ENCODE measurements at regions not wholly inside any gene's neighbourhood (a gene's known extent, or its start where the extent isn't known, plus 50 kb on each side); places are given as distances from the start of the nearest gene placed in this dataset.
A peak's percentile ranks its signal among the peaks of the same experiment; 100 is the strongest.

DNA sequence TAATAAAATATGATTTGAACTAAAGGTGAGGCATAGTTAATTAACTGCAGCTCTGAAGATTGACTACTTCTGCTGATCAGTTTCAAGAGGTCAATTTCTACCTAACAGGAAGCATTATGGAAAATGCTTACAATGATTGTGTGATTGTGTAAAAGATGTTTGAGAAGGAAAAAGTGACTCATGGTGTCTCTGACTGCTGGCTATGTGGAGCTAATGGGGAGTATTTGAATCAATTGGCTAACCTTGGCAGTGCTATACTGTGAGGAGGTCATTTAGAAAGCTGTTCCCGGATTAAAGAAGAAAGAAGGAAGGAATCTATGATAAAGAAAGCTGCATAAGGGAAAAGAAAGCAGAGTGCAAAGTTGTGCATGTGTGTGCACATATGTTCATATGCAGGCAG is 376.5 kb downstream of the ADGRL2 start:
- DNase-seq (ENCODE audit: low read depth) = peak; percentile 59
- TF ChIP-seq, protein P1, sequence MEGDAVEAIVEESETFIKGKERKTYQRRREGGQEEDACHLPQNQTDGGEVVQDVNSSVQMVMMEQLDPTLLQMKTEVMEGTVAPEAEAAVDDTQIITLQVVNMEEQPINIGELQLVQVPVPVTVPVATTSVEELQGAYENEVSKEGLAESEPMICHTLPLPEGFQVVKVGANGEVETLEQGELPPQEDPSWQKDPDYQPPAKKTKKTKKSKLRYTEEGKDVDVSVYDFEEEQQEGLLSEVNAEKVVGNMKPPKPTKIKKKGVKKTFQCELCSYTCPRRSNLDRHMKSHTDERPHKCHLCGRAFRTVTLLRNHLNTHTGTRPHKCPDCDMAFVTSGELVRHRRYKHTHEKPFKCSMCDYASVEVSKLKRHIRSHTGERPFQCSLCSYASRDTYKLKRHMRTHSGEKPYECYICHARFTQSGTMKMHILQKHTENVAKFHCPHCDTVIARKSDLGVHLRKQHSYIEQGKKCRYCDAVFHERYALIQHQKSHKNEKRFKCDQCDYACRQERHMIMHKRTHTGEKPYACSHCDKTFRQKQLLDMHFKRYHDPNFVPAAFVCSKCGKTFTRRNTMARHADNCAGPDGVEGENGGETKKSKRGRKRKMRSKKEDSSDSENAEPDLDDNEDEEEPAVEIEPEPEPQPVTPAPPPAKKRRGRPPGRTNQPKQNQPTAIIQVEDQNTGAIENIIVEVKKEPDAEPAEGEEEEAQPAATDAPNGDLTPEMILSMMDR (IDR thresholded peaks at IDR 0.05; ENCODE audit: insufficient read depth, low read depth, low read length, missing control alignments) = no peak
- H3K4me3 ChIP-seq (ENCODE audit: low read length) = no peak overlapping the region

DNA sequence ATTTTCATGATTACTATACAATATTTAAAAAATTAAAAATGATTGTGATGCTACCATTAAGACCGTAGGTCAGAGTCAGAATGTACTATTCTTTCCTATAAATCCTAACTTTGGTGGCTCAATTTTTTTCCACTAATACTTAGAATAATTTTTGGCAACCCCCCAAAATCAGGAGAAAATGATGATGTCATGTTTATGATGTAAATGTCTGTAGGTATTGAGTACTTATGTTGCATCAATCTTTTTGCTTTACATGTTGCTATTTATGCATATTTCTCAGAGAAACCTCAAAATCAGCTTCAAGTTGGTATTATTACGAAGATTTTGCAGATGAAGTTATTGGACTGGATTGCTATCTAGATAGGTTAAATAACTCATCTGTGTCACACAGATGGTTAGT is 371.2 kb downstream of the ADGRL2 start:
- TF ChIP-seq, protein P1 (IDR thresholded peaks at IDR 0.05; ENCODE audit: insufficient read depth, low read depth, low read length, missing control alignments) = no peak
- H3K4me3 ChIP-seq (ENCODE audit: low read length) = no peak overlapping the region
- DNase-seq (ENCODE audit: low read depth) = no peak

DNA sequence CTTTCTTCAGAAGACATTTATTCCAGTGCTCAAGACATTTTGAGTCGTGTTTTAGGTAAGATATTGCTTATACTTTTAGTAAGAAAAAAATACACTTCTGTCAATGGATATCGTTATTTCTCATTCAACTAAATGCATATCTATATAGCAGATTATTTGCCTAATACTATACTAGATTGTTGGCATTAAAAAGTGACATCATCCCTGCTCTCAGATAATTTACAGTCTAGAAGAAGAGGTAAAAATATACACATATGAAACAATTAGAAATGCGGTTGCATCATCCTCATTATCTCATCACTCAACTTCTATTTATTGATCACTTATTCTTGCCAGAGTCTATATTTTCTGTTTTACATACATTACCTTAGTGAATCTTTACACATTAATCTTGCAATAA is 367.7 kb downstream of the ADGRL2 start:
- TF ChIP-seq, protein P1 (IDR thresholded peaks at IDR 0.05; ENCODE audit: insufficient read depth, low read depth, low read length, missing control alignments) = no peak
- no peak overlapping the region for H3K4me3 ChIP-seq (ENCODE audit: low read length)
- DNase-seq (ENCODE audit: low read depth) = no peak

DNA sequence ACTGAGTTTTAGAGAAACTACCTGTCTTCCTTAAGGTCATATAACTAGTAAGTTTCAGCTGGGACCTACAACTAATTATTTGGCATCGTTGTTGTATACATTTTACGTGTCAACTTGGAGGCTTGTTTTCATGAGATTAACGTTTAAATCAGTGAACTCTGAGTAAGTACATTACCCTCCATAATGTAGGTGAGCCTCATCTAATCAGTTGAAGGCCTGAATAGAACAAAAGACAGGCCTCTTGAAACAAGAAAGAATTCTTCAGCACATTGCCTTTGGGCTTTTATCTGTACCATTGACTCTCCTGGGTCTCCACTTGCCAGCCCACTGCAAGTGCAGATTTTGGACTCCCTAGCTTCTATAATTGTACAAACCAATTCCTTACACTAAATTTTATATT is 364.6 kb downstream of the ADGRL2 start:
- H3K4me3 ChIP-seq (ENCODE audit: low read length) = no peak overlapping the region
- no peak for DNase-seq (ENCODE audit: low read depth)
- TF ChIP-seq, protein P1 (IDR thresholded peaks at IDR 0.05; ENCODE audit: insufficient read depth, low read depth, low read length, missing control alignments) = no peak

DNA sequence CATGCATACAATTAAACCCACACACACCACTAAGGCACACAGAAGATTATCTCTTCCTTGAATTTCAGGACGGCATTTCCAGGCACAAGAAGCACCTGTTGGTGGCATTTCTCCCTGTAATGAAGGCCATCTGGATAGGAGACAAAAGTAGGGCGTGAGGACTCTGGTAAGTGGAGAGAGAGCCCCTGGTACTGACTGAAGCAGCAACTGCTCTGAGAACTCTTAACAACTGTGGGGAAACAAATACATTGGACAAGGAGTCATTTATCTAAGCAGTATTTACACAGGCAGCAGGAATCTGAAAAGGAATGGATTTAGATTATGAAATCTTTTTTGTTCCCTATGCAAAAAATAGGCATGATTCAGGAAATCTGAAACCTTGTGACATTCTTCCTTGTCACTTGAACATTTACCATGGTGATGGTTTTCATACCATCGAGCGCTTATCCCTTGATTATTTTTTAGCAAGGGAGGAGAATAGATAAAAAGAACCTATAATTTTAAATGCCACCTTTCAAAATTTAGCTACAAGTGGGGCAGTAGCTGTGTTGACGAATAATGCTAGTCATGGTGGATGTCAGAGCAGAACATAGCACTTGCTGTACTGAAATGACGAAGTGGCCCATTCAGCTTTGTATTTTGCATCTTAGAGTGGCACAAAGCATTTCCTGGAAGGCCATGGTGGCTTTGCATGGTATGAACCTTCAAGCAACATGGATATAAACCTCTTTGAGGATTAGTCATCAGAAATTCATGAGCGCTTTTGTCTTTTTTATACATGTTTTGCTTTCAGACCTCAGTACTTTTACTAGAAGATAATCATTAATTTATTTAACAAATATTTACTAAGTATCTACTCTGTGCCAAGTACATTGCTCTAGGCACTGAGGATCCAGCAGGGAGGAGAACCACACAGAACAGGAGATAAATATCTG is 362.0 kb downstream of the ADGRL2 start:
- H3K4me3 ChIP-seq (ENCODE audit: low read length) = no peak overlapping the region
- peak; percentile 9 for DNase-seq (ENCODE audit: low read depth)
- TF ChIP-seq, protein P1 (IDR thresholded peaks at IDR 0.05; ENCODE audit: insufficient read depth, low read depth, low read length, missing control alignments) = no peak

DNA sequence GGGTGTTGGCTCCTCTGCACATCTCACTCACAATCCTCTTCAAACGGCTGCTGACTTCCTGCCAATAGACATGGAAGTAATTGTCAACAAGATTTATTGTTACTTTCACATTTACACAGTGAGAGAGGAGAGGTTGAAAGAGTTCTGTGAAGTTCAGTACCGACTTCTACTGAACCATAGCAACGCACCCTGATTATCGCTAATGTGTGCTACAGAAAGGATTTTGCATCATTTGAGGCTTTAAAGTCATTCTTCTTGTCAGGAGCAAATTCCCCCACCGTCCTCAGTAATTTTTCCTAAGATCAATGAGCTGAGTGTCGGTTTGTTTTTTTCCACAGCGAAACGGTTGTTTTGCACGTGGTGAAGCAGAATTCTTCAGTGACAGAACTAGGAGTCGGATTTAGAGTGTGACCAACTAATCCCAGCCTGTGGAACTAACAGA is 361.0 kb downstream of the ADGRL2 start:
- no peak overlapping the region for H3K4me3 ChIP-seq (ENCODE audit: low read length)
- no peak for DNase-seq (ENCODE audit: low read depth)
- TF ChIP-seq, protein P1 (IDR thresholded peaks at IDR 0.05; ENCODE audit: insufficient read depth, low read depth, low read length, missing control alignments) = no peak
